ENCODE measurements at regions not wholly inside any gene's neighbourhood (a gene's known extent, or its start where the extent isn't known, plus 50 kb on each side); places are given as distances from the start of the nearest gene placed in this dataset.
A peak's percentile ranks its signal among the peaks of the same experiment; 100 is the strongest.

GRCh38 chr4:119763386-119763785, 134.8 kb upstream of the PDE5A start:
- no peak overlapping the region for H3K4ac ChIP-seq (ENCODE audit: low read depth, low read length)
- H3K14ac ChIP-seq (replicated peaks; ENCODE audit: low read depth, low read length), result no peak overlapping the region
- peak overlapping the region; percentile 84; the same call in 1 of the 2 replicates for H3K18ac ChIP-seq (ENCODE audit: low read depth, low read length)
- no peaks in the 10 kb centered on the region for H3K9me1 ChIP-seq (ENCODE audit: insufficient read depth, low read length)
- H3K56ac ChIP-seq (ENCODE audit: extremely low read depth, insufficient read depth, low read length), result no peak overlapping the region
- no peak overlapping the region for H3K27ac ChIP-seq (ENCODE audit: insufficient read depth, low read length)
- H2AK9ac ChIP-seq (replicated peaks; ENCODE audit: low read depth, low read length, poor library complexity), result no peak overlapping the region
- no peak for TF ChIP-seq RAD21 (IDR thresholded peaks at IDR 0.05; ENCODE audit: low read length)
- TF ChIP-seq MAFK (IDR thresholded peaks at IDR 0.05; ENCODE audit: low read depth, low read length), result no peak
- TF ChIP-seq NFE2L2 (IDR thresholded peaks at IDR 0.05; ENCODE audit: low read depth, low read length), result no peak
- TF ChIP-seq CEBPB (IDR thresholded peaks at IDR 0.05; ENCODE audit: low read depth, low read length), result peak; percentile 73
- H3K27me3 ChIP-seq (ENCODE audit: control insufficient read depth, insufficient read depth, low read length), result no peaks in the 10 kb centered on the region
- 0 out of 3 replicates have a peak overlapping the region, but pooled peaks have one; percentile 40 for H2BK15ac ChIP-seq (ENCODE audit: low read depth, low read length)
- no peaks in the 10 kb centered on the region for H3K4me1 ChIP-seq (ENCODE audit: control insufficient read depth, insufficient read depth, low read length)
- H4K8ac ChIP-seq (ENCODE audit: low read depth in 2 of 2, low read length in 2 of 2), result no peak overlapping the region
- ChIA-PET CTCF (no interaction called here), POLR2A (ENCODE audit: unreplicated experiment) (no interaction called here)
- no peak overlapping the region for H3K23ac ChIP-seq (ENCODE audit: low read depth, low read length)
- H2BK20ac ChIP-seq (ENCODE audit: low read depth, low read length), result no peak overlapping the region
- no peak overlapping the region for H3K4me3 ChIP-seq (ENCODE audit: insufficient read depth, low read depth, low read length)
- no peaks in the 10 kb centered on the region for H4K20me1 ChIP-seq (ENCODE audit: insufficient read depth, low read length)
- no peak overlapping the region for H3K9ac ChIP-seq (ENCODE audit: low read depth, low read length)
- no TSS peak for BruUV-seq (replicated peaks)
- intact Hi-C loops (cut with micrococcal nuclease), result no loop called here
- H2AFZ ChIP-seq (replicated peaks; ENCODE audit: low read length, poor library complexity), result no peak overlapping the region
- H4K5ac ChIP-seq (ENCODE audit: low read depth, low read length), result peak overlapping the region; percentile 85; the same call in 1 of the 2 replicates
- dilution Hi-C loops (cut with HindIII; ENCODE audit: low sequenced_read_pairs, unreplicated experiment), result no loop called here
- H2BK5ac ChIP-seq (ENCODE audit: low read depth, low read length, poor library complexity, severe bottlenecking), result no peak overlapping the region
- no peak overlapping the region for H4K91ac ChIP-seq (ENCODE audit: insufficient read depth, low read depth, low read length)
- H3K79me1 ChIP-seq (ENCODE audit: low read depth in 1 of 2, low read length in 2 of 2), result no peaks in the 10 kb centered on the region
- no CpG with 5 or more reads among the region's 1 CpG for WGBS, 2 experiments (ENCODE audit: extremely low coverage in 2 of 2, insufficient read length in 1 of 2)
- peak; percentile 24 for DNase-seq
- H3K36me3 ChIP-seq (ENCODE audit: control insufficient read depth, insufficient read depth, low read length), result no peaks in the 10 kb centered on the region
- H3K9me3 ChIP-seq (ENCODE audit: control insufficient read depth, insufficient read depth, low read length), result no peaks in the 10 kb centered on the region
- H3K4me2 ChIP-seq (ENCODE audit: low read depth, low read length), result no peak overlapping the region
- no peak overlapping the region for H2BK120ac ChIP-seq (ENCODE audit: low read depth, low read length)
- in situ Hi-C loops (cut with MboI; ENCODE audit: low sequenced_read_pairs), result no loop called here
- ATAC-seq (ENCODE audit: low read depth), result peak; percentile 44; the same call in 1 of the 2 replicates
- no peak overlapping the region for H2AK5ac ChIP-seq (ENCODE audit: low read depth, low read length)
